ENCODE measurements at regions not wholly inside any gene's neighbourhood (a gene's known extent, or its start where the extent isn't known, plus 50 kb on each side); places are given as distances from the start of the nearest gene placed in this dataset.

DNA sequence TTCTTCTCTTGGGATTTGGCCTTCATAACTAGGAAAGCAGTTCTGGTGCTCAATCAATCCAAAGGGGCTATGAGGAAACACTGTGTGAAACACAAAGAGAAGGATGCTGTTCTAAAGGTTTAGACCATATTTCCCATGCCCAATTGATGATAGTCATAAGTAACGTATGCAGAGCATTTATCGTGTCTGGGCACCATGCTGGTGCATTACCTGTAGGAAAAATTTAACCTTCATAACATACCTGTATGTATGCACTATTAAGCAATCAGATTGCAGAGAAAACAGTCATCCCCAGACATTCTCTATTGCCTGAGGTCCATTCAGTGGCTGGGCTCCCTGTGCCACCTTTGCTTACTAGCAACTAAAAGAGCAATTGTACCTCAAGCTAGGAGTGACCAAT, 381.4 kb downstream of the PLPP3 start:
- no peaks in the 10 kb centered on the region for H3K9me3 ChIP-seq (ENCODE audit: control insufficient read depth in 2 of 3, insufficient read depth in 1 of 3, low read length in 3 of 3)
- FAIRE-seq: no peak
- H3K36me3 ChIP-seq (ENCODE audit: control insufficient read depth in 2 of 3, insufficient read depth in 3 of 3, low read length in 3 of 3): no peaks in the 10 kb centered on the region
- intact Hi-C loops (cut with DNase I): no loop called here
- TF ChIP-seq, protein P1, sequence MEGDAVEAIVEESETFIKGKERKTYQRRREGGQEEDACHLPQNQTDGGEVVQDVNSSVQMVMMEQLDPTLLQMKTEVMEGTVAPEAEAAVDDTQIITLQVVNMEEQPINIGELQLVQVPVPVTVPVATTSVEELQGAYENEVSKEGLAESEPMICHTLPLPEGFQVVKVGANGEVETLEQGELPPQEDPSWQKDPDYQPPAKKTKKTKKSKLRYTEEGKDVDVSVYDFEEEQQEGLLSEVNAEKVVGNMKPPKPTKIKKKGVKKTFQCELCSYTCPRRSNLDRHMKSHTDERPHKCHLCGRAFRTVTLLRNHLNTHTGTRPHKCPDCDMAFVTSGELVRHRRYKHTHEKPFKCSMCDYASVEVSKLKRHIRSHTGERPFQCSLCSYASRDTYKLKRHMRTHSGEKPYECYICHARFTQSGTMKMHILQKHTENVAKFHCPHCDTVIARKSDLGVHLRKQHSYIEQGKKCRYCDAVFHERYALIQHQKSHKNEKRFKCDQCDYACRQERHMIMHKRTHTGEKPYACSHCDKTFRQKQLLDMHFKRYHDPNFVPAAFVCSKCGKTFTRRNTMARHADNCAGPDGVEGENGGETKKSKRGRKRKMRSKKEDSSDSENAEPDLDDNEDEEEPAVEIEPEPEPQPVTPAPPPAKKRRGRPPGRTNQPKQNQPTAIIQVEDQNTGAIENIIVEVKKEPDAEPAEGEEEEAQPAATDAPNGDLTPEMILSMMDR (IDR thresholded peaks at IDR 0.05; ENCODE audit: borderline replicate concordance, extremely low read depth, insufficient read depth): no peak
- H3K27me3 ChIP-seq (ENCODE audit: control insufficient read depth, insufficient read depth, low read length): no peaks in the 10 kb centered on the region
- no peak for DNase-seq
- no peak overlapping the region for H3K9ac ChIP-seq (ENCODE audit: low read length in 3 of 3)
- no peak overlapping the region for H3K4me3 ChIP-seq (ENCODE audit: low read length in 3 of 3)
- no peaks in the 10 kb centered on the region for H3K4me1 ChIP-seq (ENCODE audit: control insufficient read depth in 2 of 3, insufficient read depth in 2 of 3, low read depth in 1 of 3, low read length in 3 of 3)
- H3K27ac ChIP-seq (ENCODE audit: low read depth in 2 of 2, low read length in 2 of 2): no peak overlapping the region

DNA sequence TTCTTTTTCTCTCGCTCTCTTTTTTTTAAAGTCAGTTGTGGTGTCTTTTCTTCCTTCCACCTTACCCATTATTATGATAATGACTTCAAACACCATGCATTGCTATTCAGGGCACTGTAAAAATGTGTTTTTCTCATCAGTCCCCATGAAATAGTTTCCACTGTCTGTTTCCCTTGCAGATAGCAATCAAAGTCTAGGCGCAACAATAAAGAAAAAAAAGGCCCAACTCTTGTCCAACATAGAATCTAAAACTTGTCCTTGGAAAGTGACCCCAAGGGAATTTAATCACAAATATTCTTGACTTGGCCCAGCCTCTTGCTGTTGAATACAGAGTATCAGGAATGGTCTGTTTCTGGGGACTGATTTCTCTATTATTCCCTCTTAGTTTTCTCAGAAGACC, 382.5 kb downstream of the PLPP3 start:
- intact Hi-C loops (cut with DNase I): no loop called here
- Histone ChIP-seq H3K27me3 (ENCODE audit: control insufficient read depth, insufficient read depth, low read length) (no peaks in the 10 kb centered on the region), H3K9ac (ENCODE audit: low read length in 3 of 3) (no peak overlapping the region), H3K9me3 (ENCODE audit: control insufficient read depth in 2 of 3, insufficient read depth in 1 of 3, low read length in 3 of 3) (no peaks in the 10 kb centered on the region), H3K4me1 (ENCODE audit: control insufficient read depth in 2 of 3, insufficient read depth in 2 of 3, low read depth in 1 of 3, low read length in 3 of 3) (no peaks in the 10 kb centered on the region), H3K4me3 (ENCODE audit: low read length in 3 of 3) (no peak overlapping the region), H3K27ac (ENCODE audit: low read depth in 2 of 2, low read length in 2 of 2) (no peak overlapping the region), H3K36me3 (ENCODE audit: control insufficient read depth in 2 of 3, insufficient read depth in 3 of 3, low read length in 3 of 3) (no peaks in the 10 kb centered on the region)
- FAIRE-seq (no peak), DNase-seq (no peak)
- TF ChIP-seq, protein P1 (IDR thresholded peaks at IDR 0.05; ENCODE audit: borderline replicate concordance, extremely low read depth, insufficient read depth): no peak

DNA sequence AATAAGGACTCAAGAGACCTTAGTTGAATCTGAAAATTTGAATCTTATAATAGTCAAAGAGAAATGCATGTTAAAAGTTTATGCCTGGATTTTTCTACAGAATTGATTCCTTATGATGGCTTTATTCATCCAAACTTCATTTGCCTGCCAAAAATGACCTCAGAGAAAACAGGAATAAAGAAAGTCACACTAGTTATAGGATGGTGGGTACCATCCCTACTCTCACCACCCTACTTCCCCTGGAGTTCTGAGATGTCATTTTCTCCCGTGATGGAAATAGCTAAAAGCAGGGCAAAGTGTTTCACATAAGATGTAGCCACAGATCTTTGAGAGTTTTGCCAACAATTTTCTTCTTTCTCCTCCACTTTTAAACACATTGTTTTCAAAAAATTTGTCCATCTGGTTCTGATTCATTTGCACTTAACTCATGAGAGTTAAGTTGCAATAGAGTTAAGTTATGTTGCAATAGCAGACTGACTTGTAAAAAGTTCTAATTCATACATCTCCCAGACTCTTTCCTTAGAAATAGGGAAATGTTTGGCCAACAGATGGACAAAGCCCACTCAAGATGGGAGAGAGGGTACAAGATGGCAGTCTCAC, 384.6 kb downstream of the PLPP3 start:
- Histone ChIP-seq H3K27ac (ENCODE audit: low read depth in 2 of 2, low read length in 2 of 2) (no peak overlapping the region), H3K4me1 (ENCODE audit: control insufficient read depth in 2 of 3, insufficient read depth in 2 of 3, low read depth in 1 of 3, low read length in 3 of 3) (no peaks in the 10 kb centered on the region), H3K36me3 (ENCODE audit: control insufficient read depth in 2 of 3, insufficient read depth in 3 of 3, low read length in 3 of 3) (no peaks in the 10 kb centered on the region), H3K27me3 (ENCODE audit: control insufficient read depth, insufficient read depth, low read length) (no peaks in the 10 kb centered on the region), H3K9me3 (ENCODE audit: control insufficient read depth in 2 of 3, insufficient read depth in 1 of 3, low read length in 3 of 3) (no peaks in the 10 kb centered on the region), H3K9ac (ENCODE audit: low read length in 3 of 3) (no peak overlapping the region), H3K4me3 (ENCODE audit: low read length in 3 of 3) (no peak overlapping the region)
- DNase-seq (no peak), FAIRE-seq (no peak)
- TF ChIP-seq, protein P1 (IDR thresholded peaks at IDR 0.05; ENCODE audit: borderline replicate concordance, extremely low read depth, insufficient read depth): no peak
- intact Hi-C loops (cut with DNase I): no loop called here

GRCh38 chr1:56193656-56194055, 385.7 kb downstream of the PLPP3 start:
- Histone ChIP-seq H3K9me3 (ENCODE audit: control insufficient read depth in 2 of 3, insufficient read depth in 1 of 3, low read length in 3 of 3) (no peaks in the 10 kb centered on the region), H3K27me3 (ENCODE audit: control insufficient read depth, insufficient read depth, low read length) (no peaks in the 10 kb centered on the region), H3K4me3 (ENCODE audit: low read length in 3 of 3) (no peak overlapping the region), H3K9ac (ENCODE audit: low read length in 3 of 3) (no peak overlapping the region), H3K36me3 (ENCODE audit: control insufficient read depth in 2 of 3, insufficient read depth in 3 of 3, low read length in 3 of 3) (no peaks in the 10 kb centered on the region), H3K4me1 (ENCODE audit: control insufficient read depth in 2 of 3, insufficient read depth in 2 of 3, low read depth in 1 of 3, low read length in 3 of 3) (no peaks in the 10 kb centered on the region), H3K27ac (ENCODE audit: low read depth in 2 of 2, low read length in 2 of 2) (no peak overlapping the region)
- TF ChIP-seq, protein P1 (IDR thresholded peaks at IDR 0.05; ENCODE audit: borderline replicate concordance, extremely low read depth, insufficient read depth): no peak
- DNase-seq (no peak), FAIRE-seq (no peak)
- intact Hi-C loops (cut with DNase I): no loop called here

Measured in kidney (tissue), 13 donors.